Stimulated activated CD4-positive, alpha-beta T cell treated with anti-CD3 and anti-CD28 coated beads, Interleukin-15, amount 100 ng/mL, for 1 hour (primary cell): ENCODE measurements at regions not wholly inside any gene's neighbourhood (a gene's known extent, or its start where the extent isn't known, plus 50 kb on each side); places are given as distances from the start of the nearest gene placed in this dataset.
"Not testable (repeated sequence)": the region's sequence is repeated elsewhere in the genome, so short reads cannot be mapped to it uniquely, and the experiment has no call there.

Experiments
- DNase-seq, 2 donors: peaks; one replicate each; pipeline ENCODE4 v3.0.0-alpha.2; 2020; ENCODE audit warnings: low read depth in 1 of 2, low spot score in 1 of 2

DNA sequence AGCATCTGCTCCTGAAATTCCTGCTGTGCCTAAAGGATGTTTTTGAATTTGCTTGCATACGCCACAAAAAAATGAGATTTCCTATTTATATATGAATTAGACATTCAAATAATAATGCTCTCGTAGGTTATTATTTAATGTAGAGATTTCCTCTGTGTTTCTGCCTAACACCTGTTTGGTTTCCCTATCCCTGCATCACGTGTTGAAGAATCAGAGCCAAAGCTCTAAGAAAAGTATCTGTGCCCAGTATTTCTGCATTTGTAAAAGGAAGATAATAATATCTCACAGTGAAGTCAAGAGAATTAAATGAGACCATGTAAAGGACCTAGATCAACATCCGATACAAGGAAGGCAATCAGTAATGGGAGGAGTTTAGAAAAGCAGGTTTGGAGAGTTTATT lies 179.5 kb downstream of the HNRNPD start:
- DNase-seq: no peak

GRCh38 chr4:82192017-82192673 lies 181.6 kb downstream of the HNRNPD start:
- DNase-seq: no peak

GRCh38 chr4:82181789-82182188 lies 192.0 kb downstream of the HNRNPD start:
- DNase-seq: no peak

DNA sequence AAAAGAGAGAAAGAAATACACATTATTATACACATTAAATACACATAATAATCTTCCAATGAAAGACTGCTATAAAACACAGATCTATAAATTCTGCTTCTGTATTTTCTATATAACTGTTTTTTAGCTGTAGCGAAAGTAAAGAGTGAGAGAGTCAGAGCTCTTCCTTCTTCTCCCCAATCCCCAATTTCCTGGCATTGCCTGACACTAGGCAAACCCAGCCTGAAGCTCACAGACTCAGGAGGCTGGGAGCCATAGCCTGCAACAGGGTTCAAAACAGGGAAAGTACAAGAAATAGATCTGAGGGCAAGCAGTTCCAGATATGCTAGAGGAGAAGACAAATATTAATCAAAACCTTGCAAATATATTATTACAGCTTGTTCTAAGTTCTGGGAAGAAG lies 201.6 kb downstream of the HNRNPD start:
- no peak for DNase-seq

GRCh38 chr4:82171531-82172155 lies 202.1 kb downstream of the HNRNPD start:
- no peak for DNase-seq

DNA sequence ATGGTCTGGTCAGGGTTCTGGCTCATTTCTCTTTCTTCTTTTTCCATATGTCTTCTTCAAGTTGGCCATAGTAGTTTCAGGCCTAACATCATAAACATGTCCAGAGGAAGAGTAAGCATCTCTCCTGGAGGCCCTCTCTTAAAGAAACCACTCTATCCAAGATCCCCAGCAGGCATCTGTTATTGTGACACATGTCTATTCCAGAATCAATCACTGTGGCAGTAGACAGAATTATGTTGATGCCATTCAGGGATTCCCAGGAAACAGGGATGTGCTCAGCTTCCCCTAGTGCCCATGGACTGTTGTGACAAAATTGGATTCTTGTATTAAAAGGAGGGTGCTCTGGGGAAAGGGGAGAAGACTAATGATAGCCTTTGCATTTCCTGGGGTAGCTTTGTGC lies 224.0 kb downstream of the HNRNPD start:
- DNase-seq: no peak

DNA sequence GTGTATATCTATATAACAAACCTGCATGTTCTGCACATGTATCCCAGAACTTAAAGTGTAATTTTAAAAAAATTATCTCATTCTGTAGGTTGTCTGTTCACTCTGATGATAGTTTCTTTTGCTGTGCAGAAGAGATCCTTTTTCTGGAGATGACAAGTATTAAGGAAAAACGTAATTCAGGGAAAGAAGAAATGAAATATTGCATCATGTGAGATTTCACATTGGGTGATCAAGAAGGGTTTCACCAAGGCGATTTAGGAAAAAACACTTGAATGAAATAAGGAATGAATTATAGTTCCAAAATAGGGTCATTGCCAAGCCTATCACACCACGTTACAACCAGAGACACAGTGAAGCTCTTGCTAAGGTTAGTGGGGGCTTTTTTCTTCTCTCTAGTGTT lies 227.9 kb downstream of the HNRNPD start:
- no peak for DNase-seq

DNA sequence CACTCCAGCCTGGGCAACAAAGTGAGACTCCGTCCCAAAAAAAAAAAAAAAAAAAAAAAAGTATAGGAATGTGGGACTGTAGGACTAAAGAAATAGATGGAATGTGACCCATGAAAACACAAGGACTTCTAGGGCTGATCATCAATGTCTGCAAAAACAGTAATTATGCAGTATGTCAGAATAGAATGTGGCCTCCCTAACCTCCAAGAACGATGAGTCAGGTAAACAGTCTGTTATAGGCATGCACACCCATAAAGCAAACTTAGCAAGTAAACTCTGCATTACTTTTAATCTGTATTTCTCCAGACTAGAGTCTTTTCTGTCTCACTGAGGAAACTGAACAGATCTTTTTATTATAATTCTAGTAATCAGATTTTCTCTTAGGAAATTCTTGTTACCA lies 233.4 kb downstream of the HNRNPD start:
- DNase-seq: no peak

- DNase-seq: no peak
Measured at GRCh38 chr4:82139287-82139686, 234.5 kb downstream of the HNRNPD start.

DNA sequence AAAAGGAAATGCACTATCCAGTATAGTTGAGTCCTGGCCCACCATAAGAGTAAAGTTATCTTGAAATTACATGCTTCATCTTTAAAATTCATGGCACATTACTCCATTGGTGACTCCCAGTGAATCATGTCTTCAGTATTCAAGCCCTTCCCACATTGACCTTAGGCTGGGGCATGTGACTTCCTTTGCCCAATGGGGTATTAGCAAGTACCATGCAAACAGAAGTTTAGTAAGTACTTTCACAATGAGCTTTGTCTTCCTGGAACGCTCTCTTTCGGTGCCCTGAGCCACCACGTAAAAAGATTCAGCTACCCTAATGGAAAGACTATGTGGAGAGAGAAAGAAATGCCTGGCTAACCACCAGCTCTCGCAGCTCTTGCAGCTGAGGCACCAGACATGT lies 235.4 kb downstream of the HNRNPD start:
- DNase-seq: no peak

DNA sequence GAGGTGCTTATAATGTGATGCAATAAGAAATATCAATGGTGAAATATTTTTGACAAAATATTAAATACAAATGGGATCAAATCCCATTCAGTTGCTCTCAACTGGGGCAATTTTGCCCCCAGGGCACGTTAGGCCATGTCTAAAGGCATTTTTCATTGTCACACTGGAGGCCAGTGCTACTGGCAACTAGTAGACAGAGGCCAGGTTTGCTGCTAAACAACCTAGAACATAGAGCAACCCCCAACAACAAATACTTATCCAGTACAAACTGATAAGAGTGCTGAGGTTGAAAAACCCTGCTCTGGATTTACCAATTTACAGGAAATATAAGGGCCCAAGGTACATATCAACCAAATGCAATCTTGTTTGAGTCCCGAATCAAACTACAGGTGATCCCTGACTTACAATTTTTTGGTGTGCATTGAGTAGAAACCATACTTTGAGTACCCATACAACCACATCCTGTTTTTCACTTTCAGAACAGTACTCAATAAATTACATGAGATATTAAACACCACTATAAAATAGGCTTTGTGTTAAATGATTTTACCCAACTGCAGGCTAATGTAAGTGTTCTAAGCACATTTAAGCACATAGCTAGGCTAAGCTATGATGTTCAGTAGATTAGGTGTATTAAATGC lies 237.5 kb downstream of the HNRNPD start:
- DNase-seq: no peak

- no peak for DNase-seq
Measured at GRCh38 chr4:82128355-82128754, 245.4 kb downstream of the HNRNPD start.

DNA sequence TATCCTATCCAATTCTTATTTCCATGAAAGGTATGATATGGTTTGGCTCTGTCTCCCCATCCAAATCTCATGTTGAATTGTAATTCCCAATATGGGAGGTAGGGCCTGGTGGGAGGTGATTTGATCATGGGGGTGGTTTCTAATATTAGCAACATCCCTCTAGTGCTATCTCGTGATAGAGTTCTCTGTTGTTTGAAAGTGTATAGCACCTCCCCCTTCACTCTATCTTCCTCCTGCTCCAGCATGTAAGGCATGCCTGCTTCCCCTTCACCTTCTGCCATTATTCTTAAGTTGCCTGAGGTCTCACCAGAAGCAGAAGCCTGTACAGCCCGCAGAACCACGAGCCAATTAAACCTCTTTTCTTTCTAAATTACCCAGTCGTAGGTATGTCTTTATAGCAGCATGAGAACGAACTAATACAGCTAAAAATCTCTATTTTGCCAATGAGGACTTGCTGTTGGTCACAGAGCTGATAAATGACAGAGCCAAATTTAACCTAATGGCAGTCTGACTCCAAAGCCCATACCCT lies 247.2 kb downstream of the HNRNPD start:
- no peak for DNase-seq

- no peak for DNase-seq
Measured at GRCh38 chr4:82125787-82126297, 247.9 kb downstream of the HNRNPD start.

- DNase-seq: no peak
Measured at GRCh38 chr4:82124932-82125786, 248.6 kb downstream of the HNRNPD start.

GRCh38 chr4:82124365-82124764 lies 249.4 kb downstream of the HNRNPD start:
- no peak for DNase-seq

DNA sequence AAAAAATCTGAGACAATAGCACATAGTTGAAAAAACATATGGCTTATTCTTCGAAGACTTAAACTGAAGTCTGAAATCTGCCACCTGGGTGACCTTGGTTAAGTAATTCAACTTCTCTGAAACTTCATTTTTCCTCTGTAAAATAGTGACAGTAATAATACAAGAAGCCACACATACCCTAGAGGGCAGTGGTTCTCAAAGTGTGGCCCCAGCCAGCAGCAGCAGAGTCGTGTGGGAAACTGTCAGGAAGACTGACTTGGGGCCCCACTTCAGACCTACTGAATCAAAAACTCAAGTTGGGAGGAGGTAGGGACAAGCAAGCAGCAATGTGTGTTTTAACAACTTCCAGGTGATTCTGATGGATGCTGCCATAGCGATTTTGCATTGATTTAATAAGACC lies 249.9 kb downstream of the HNRNPD start:
- no peak for DNase-seq

DNA sequence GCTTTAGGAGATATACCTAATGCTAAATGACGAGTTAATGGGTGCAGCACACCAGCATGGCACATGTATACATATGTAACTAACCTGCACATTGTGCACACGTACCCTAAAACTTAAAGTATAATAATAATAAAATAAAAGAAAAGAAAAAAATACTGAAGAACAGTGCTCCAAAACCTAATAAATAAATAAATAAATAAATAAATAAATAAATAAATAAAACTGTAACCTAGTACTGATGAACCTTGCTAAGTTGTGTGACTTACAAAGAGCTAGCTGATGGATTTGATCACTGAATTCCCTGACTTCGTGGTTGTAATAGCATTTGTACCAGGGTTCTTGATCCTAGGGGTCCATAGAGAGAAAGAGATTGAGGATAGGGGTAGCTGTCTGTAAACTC lies 258.6 kb downstream of the HNRNPD start:
- not testable (repeated sequence) for DNase-seq

DNA sequence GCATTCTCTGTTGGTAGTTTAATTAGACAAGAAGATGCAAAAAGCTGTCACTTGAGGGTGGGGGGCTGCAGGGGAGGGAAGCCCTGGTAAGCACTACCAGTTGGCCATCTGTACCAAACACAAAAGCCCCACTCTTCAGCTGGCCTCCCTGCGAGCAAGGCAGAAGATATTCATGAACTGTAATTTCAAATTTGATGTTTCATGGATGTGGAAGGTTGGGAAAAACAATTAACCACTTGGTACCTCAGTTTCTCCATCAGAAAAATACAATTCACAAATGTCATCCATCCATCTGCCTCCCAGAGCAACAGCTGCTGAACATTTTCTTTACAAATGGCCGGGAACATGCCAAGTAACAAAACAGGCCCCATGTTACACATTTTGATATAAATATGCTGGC lies 265.3 kb downstream of the HNRNPD start:
- no peak for DNase-seq

- DNase-seq: no peak
Measured at GRCh38 chr4:82104578-82104977, 269.2 kb downstream of the HNRNPD start.

DNA sequence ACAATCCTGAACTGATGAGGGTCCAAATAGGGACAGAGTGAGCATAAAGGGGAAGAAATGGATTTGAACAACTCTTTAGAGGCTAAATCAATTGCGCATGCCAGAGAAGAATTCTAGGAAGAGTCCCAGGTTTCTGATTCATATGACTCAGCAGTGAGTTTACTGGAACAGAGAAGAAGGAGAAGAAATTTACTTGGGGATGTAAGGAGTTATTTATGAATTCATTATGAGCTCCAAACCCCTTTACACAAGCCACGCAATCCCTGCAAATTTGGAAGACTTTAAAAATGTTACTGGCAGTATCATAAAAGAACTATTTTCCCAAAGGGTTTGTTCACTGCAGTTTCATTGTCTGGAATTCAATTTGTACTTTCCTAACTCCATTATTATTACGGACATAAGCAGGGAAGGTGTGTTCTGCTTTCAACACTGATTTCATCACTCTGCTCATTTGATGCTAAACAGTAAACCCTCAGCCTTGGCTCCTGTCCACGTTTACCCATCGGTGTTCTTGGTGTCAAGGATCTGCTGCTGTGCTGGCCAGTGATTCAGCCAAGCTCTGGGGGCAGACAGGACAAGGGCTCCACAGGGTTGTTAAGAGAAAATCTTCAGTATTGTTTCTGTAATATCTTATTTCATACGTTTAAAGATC lies 273.7 kb downstream of the HNRNPD start:
- no peak for DNase-seq
